Right ventricle myocardium superior (tissue), 1 donor: ENCODE measurements at regions not wholly inside any gene's neighbourhood (a gene's known extent, or its start where the extent isn't known, plus 50 kb on each side); places are given as distances from the start of the nearest gene placed in this dataset.

Source experiments
- ATAC-seq: fragments of 200-7000 bp; cut with Tn5 transposase; one replicate; pipeline ENCODE4 v1.9.1; 2020; ENCODE audit warnings: mild to moderate bottlenecking; ENCODE audit not compliant: poor library complexity
- DNase-seq: peaks from one replicate; pipeline ENCODE4 v3.0.0-alpha.2; 2020
- intact Hi-C: fragments of 100-400 bp; cut with DNase I; formaldehyde crosslinking; loops from one replicate; pipeline ENCODE4 v1.11.2; 2022
- donor health status: DM: no; HTN: yes; CAD: no; lungs with severe emphysema.

- intact Hi-C loops = no loop called here
- ATAC-seq = no peak
- DNase-seq = no peak
These were observed 106.9 kb upstream of the LYZL1 start for GRCh38 chr10:29181936-29182335.

- intact Hi-C loops = no loop called here
- DNase-seq = no peak
- ATAC-seq = no peak
These were observed 105.4 kb upstream of the LYZL1 start for GRCh38 chr10:29183301-29183945.

- DNase-seq (no peak), ATAC-seq (no peak)
- intact Hi-C loops = no loop called here
These were observed 104.5 kb upstream of the LYZL1 start for GRCh38 chr10:29184205-29185000.

GRCh38 chr10:29185050-29185449 is 103.8 kb upstream of the LYZL1 start:
- DNase-seq (no peak), ATAC-seq (no peak)
- intact Hi-C loops = no loop called here

- no peak for ATAC-seq
- intact Hi-C loops = no loop called here
- DNase-seq = no peak
These were observed 102.6 kb upstream of the LYZL1 start for GRCh38 chr10:29186221-29186620.

GRCh38 chr10:29189256-29189655 is 99.6 kb upstream of the LYZL1 start:
- ATAC-seq (peak; percentile 51), DNase-seq (no peak)
- intact Hi-C loops = no loop called here

GRCh38 chr10:29191674-29192073 is 97.2 kb upstream of the LYZL1 start:
- ATAC-seq = no peak
- intact Hi-C loops = no loop called here
- DNase-seq = no peak

- DNase-seq (no peak), ATAC-seq (no peak)
- intact Hi-C loops = no loop called here
These were observed 89.5 kb upstream of the LYZL1 start for GRCh38 chr10:29199339-29199738.

GRCh38 chr10:29199941-29200679 is 88.8 kb upstream of the LYZL1 start:
- intact Hi-C loops = no loop called here
- DNase-seq (no peak), ATAC-seq (no peak)

GRCh38 chr10:29202386-29202940 is 86.4 kb upstream of the LYZL1 start:
- intact Hi-C loops = no loop called here
- DNase-seq (no peak), ATAC-seq (no peak)

- DNase-seq (no peak), ATAC-seq (no peak)
- intact Hi-C loops = no loop called here
These were observed 85.4 kb upstream of the LYZL1 start for GRCh38 chr10:29203432-29203831.

- intact Hi-C loops = no loop called here
- ATAC-seq (no peak), DNase-seq (no peak)
These were observed 84.6 kb upstream of the LYZL1 start for GRCh38 chr10:29204070-29204800.

GRCh38 chr10:29205787-29206186 is 83.1 kb upstream of the LYZL1 start:
- ATAC-seq (no peak), DNase-seq (no peak)
- intact Hi-C loops = no loop called here

- intact Hi-C loops = no loop called here
- DNase-seq (no peak), ATAC-seq (no peak)
These were observed 80.0 kb upstream of the LYZL1 start for GRCh38 chr10:29208845-29209244.

GRCh38 chr10:29209830-29210229 is 79.0 kb upstream of the LYZL1 start:
- intact Hi-C loops = no loop called here
- DNase-seq = no peak
- no peak for ATAC-seq

GRCh38 chr10:29210266-29210868 is 78.5 kb upstream of the LYZL1 start:
- DNase-seq (no peak), ATAC-seq (no peak)
- intact Hi-C loops = no loop called here

GRCh38 chr10:29212597-29212996 is 76.3 kb upstream of the LYZL1 start:
- intact Hi-C loops = no loop called here
- DNase-seq = no peak
- no peak for ATAC-seq

- ATAC-seq (no peak), DNase-seq (no peak)
- intact Hi-C loops = no loop called here
These were observed 74.3 kb upstream of the LYZL1 start for GRCh38 chr10:29214551-29214950.
